Smooth muscle cell (in vitro differentiated cells): ENCODE measurements at regions not wholly inside any gene's neighbourhood (a gene's known extent, or its start where the extent isn't known, plus 50 kb on each side); places are given as distances from the start of the nearest gene placed in this dataset.
"Not testable (repeated sequence)": the region's sequence is repeated elsewhere in the genome, so short reads cannot be mapped to it uniquely, and the experiment has no call there.

Experiments
- DNase-seq: peaks from one replicate; lab custom pipeline; 2025; ENCODE audit not compliant: unreplicated experiment; lab: John Stamatoyannopoulos, UW
- H2AFZ ChIP-seq: fragments of 200-600 bp; sonication (generic); 2 replicates; pipeline ENCODE4 v1.6.0; 2016; ENCODE audit warnings: antibody characterized with exemption, low read depth, mild to moderate bottlenecking
- H3F3A ChIP-seq: fragments of 200-600 bp; sonication (generic); 2 replicates; pipeline ENCODE4 v1.6.0; 2017; ENCODE audit warnings: antibody characterized with exemption, low read depth
- H3K27ac ChIP-seq: fragments of 200-600 bp; sonication (generic); 2 replicates; pipeline ENCODE4 v1.5.1; 2016; ENCODE audit warnings: low read depth, mild to moderate bottlenecking
- H3K27me3 ChIP-seq: fragments of 200-600 bp; sonication (generic); 2 replicates; pipeline ENCODE4 v1.6.1; 2016; ENCODE audit warnings: low read depth, mild to moderate bottlenecking
- H3K36me3 ChIP-seq: fragments of 200-600 bp; sonication (generic); 2 replicates; pipeline ENCODE4 v1.5.1; 2016; ENCODE audit warnings: low read depth
- H3K4me1 ChIP-seq: fragments of 200-600 bp; sonication (generic); 2 replicates; pipeline ENCODE4 v1.5.1; 2016; ENCODE audit warnings: low read depth
- H3K4me2 ChIP-seq: fragments of 200-600 bp; sonication (generic); 2 replicates; pipeline ENCODE4 v1.6.0; 2016; ENCODE audit warnings: mild to moderate bottlenecking
- H3K4me3 ChIP-seq: fragments of 200-600 bp; sonication (generic); 2 replicates; pipeline ENCODE4 v1.5.1; 2016; ENCODE audit warnings: mild to moderate bottlenecking
- H3K79me2 ChIP-seq: fragments of 200-600 bp; sonication (generic); 2 replicates; pipeline ENCODE4 v1.6.0; 2016; ENCODE audit warnings: low read depth, mild to moderate bottlenecking
- H3K9ac ChIP-seq: fragments of 200-600 bp; sonication (generic); 2 replicates; pipeline ENCODE4 v1.6.0; 2016; ENCODE audit warnings: low read depth
- H3K9me3 ChIP-seq: fragments of 200-600 bp; sonication (generic); replicated peaks from 2 replicates; pipeline ENCODE4 v1.5.1; 2016; ENCODE audit warnings: low read depth
- H4K20me1 ChIP-seq: fragments of 200-600 bp; sonication (generic); 2 replicates; pipeline ENCODE4 v1.6.0; 2016; ENCODE audit warnings: low read depth
- WGBS: methylation state at CpG from one replicate; pipeline ENCODE4 v1.1.7; 2016; ENCODE audit warnings: low lambda C conversion rate; 5-methylcytosine and 5-hydroxymethylcytosine counted together
- TF ChIP-seq, protein P1 (sequence below): fragments of 200-600 bp; sonication (generic); IDR thresholded peaks from 2 replicates; pipeline ENCODE4 v1.5.1; 2017; ENCODE audit warnings: borderline replicate concordance, mild to moderate bottlenecking, antibody characterized with exemption; ENCODE audit not compliant: insufficient read depth, poor library complexity, severe bottlenecking

DNA sequence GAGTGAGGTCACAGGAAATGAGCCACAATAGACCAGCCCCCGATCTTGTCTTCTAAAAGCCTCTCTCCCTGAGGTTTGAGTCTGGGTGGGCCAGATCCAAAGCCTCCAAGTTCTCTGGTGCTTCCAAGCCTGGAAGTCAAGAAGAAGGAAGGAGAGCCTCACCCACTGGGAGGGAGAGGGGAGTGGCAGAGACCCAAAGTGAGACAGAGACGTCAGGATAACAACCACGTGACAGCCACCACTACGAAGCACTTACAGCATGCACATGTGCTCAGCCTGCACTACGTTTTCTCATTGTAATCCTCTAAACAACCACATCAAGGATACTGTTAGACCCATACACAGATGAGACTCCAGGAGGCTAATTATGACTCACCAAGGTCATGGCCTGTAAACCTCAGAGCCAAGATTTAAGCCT is 197.3 kb upstream of the LINGO1 start:
- Histone ChIP-seq H3K27me3 (no peaks in the 10 kb centered on the region), H2AFZ (no peak overlapping the region), H3K9me3 (no peaks in the 10 kb centered on the region), H3K27ac (peak overlapping the region; percentile 0), H3K36me3 (no peaks in the 10 kb centered on the region), H3K4me2 (no peak overlapping the region), H4K20me1 (no peaks in the 10 kb centered on the region), H3F3A (no peaks in the 10 kb centered on the region), H3K79me2 (no peaks in the 10 kb centered on the region), H3K9ac (no peak overlapping the region), H3K4me1 (peaks cover 4% of the 10 kb centered on the region), H3K4me3 (no peak overlapping the region)
- WGBS, result 14% methylated on average over 5 of the region's 5 CpGs
- DNase-seq, result no peak
- TF ChIP-seq, protein P1, sequence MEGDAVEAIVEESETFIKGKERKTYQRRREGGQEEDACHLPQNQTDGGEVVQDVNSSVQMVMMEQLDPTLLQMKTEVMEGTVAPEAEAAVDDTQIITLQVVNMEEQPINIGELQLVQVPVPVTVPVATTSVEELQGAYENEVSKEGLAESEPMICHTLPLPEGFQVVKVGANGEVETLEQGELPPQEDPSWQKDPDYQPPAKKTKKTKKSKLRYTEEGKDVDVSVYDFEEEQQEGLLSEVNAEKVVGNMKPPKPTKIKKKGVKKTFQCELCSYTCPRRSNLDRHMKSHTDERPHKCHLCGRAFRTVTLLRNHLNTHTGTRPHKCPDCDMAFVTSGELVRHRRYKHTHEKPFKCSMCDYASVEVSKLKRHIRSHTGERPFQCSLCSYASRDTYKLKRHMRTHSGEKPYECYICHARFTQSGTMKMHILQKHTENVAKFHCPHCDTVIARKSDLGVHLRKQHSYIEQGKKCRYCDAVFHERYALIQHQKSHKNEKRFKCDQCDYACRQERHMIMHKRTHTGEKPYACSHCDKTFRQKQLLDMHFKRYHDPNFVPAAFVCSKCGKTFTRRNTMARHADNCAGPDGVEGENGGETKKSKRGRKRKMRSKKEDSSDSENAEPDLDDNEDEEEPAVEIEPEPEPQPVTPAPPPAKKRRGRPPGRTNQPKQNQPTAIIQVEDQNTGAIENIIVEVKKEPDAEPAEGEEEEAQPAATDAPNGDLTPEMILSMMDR, result no peak

DNA sequence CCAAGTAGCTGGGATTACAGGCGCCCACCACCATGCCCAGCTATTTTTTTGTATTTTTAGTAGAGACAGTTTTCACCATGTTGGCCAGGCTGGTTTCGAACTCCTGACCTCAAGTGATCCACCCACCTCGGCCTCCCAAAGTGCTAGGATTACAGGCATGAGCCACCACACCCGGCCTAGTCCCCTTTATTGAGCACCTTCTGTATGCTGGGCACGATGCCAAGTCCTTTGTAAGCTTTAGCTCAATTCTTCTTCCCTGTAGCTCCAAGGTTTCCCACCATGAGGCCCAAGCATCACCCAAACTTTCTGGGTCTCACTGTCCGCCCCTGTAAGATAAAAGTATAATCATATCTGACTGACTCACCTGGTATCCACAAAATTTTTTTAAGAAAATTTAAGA is 196.6 kb upstream of the LINGO1 start:
- 89% methylated on average over 6 of the region's 6 CpGs for WGBS
- not testable (repeated sequence) for H3K4me2 ChIP-seq, H4K20me1 ChIP-seq, H3K79me2 ChIP-seq, H3K27ac ChIP-seq, DNase-seq, H3K9ac ChIP-seq, H3K36me3 ChIP-seq, H3F3A ChIP-seq, H2AFZ ChIP-seq, H3K4me3 ChIP-seq, H3K27me3 ChIP-seq, H3K4me1 ChIP-seq, H3K9me3 ChIP-seq

GRCh38 chr15:77827860-77828259 is 195.1 kb upstream of the LINGO1 start:
- no peaks in the 10 kb centered on the region for H4K20me1 ChIP-seq
- H3K79me2 ChIP-seq, result no peaks in the 10 kb centered on the region
- TF ChIP-seq, protein P1, result no peak
- no peaks in the 10 kb centered on the region for H3K27me3 ChIP-seq
- H3K4me3 ChIP-seq, result no peak overlapping the region
- no peak overlapping the region for H3K4me2 ChIP-seq
- H3K4me1 ChIP-seq, result peaks cover 4% of the 10 kb centered on the region
- no peaks in the 10 kb centered on the region for H3K9me3 ChIP-seq
- 95% methylated on average over 4 of the region's 4 CpGs for WGBS
- H3K9ac ChIP-seq, result no peak overlapping the region
- H3F3A ChIP-seq, result no peaks in the 10 kb centered on the region
- H2AFZ ChIP-seq, result no peak overlapping the region
- DNase-seq, result no peak
- no peak overlapping the region for H3K27ac ChIP-seq
- H3K36me3 ChIP-seq, result no peaks in the 10 kb centered on the region

GRCh38 chr15:77826006-77826695 is 193.4 kb upstream of the LINGO1 start:
- H3K27me3 ChIP-seq, result peaks cover 2% of the 10 kb centered on the region

More at GRCh38 chr15:77826006-77826695, 193.4 kb upstream of the LINGO1 start:
- no peak overlapping the region for H2AFZ ChIP-seq
- H3K9ac ChIP-seq, result no peak overlapping the region
- H3F3A ChIP-seq, result no peaks in the 10 kb centered on the region
- H3K79me2 ChIP-seq, result no peaks in the 10 kb centered on the region
- no peak overlapping the region for H3K4me2 ChIP-seq
- H4K20me1 ChIP-seq, result no peaks in the 10 kb centered on the region
- H3K4me3 ChIP-seq, result no peak overlapping the region
- H3K4me1 ChIP-seq, result no peaks in the 10 kb centered on the region
- TF ChIP-seq, protein P1, result no peak
- H3K27ac ChIP-seq, result no peak overlapping the region
- no peaks in the 10 kb centered on the region for H3K9me3 ChIP-seq
- DNase-seq, result no peak
- H3K36me3 ChIP-seq, result no peaks in the 10 kb centered on the region
- WGBS, result 72% methylated on average over 11 of the region's 11 CpGs
